Activated CD8-positive, alpha-beta memory T cell treated with anti-CD3 and anti-CD28 coated beads for 36 hours (primary cell): ENCODE measurements at regions not wholly inside any gene's neighbourhood (a gene's known extent, or its start where the extent isn't known, plus 50 kb on each side); places are given as distances from the start of the nearest gene placed in this dataset.

Source experiments
- CTCF ChIA-PET: fragments of 350-600 bp; sonication (Branson Sonifier 250); formaldehyde crosslinking; loops from one replicate; lab custom pipeline; 2021; ENCODE audit warnings: antibody characterized with exemption; lab: Charles Lee
- POLR2A ChIA-PET: fragments of 350-600 bp; sonication (Branson Sonifier 250); formaldehyde crosslinking; loops from one replicate; lab custom pipeline; 2021; ENCODE audit warnings: antibody characterized with exemption; lab: Charles Lee

- CTCF ChIA-PET: no interaction called here
- POLR2A ChIA-PET: no interaction called here
Measured at GRCh38 chr2:239793836-239794235, 231.3 kb downstream of the NDUFA10 start.

- ChIA-PET POLR2A (no interaction called here), CTCF (no interaction called here)
Measured at GRCh38 chr2:239793086-239793485, 232.1 kb downstream of the NDUFA10 start.

GRCh38 chr2:239792405-239793084 is 232.6 kb downstream of the NDUFA10 start:
- ChIA-PET POLR2A (no interaction called here), CTCF (no interaction called here)

GRCh38 chr2:239791526-239792404 is 233.4 kb downstream of the NDUFA10 start:
- POLR2A ChIA-PET: no interaction called here
- CTCF ChIA-PET: no interaction called here

- ChIA-PET CTCF (no interaction called here), POLR2A (no interaction called here)
Measured at GRCh38 chr2:239790721-239791120, 234.4 kb downstream of the NDUFA10 start.

- ChIA-PET POLR2A (no interaction called here), CTCF (no interaction called here)
Measured at GRCh38 chr2:239790313-239790712, 234.8 kb downstream of the NDUFA10 start.

- ChIA-PET CTCF (no interaction called here), POLR2A (no interaction called here)
Measured at GRCh38 chr2:239789711-239790110, 235.4 kb downstream of the NDUFA10 start.

GRCh38 chr2:239788576-239789098 is 236.5 kb downstream of the NDUFA10 start:
- CTCF ChIA-PET: no interaction called here
- POLR2A ChIA-PET: no interaction called here

GRCh38 chr2:239787538-239788050 is 237.5 kb downstream of the NDUFA10 start:
- CTCF ChIA-PET: no interaction called here
- POLR2A ChIA-PET: no interaction called here

GRCh38 chr2:239786791-239787190 is 238.4 kb downstream of the NDUFA10 start:
- ChIA-PET CTCF (no interaction called here), POLR2A (no interaction called here)

GRCh38 chr2:239781454-239781853 is 243.7 kb downstream of the NDUFA10 start:
- CTCF ChIA-PET: no interaction called here
- POLR2A ChIA-PET: no interaction called here

- POLR2A ChIA-PET: no interaction called here
- CTCF ChIA-PET: no interaction called here
Measured at GRCh38 chr2:239780236-239780994, 244.7 kb downstream of the NDUFA10 start.

GRCh38 chr2:239779584-239779983 is 245.6 kb downstream of the NDUFA10 start:
- CTCF ChIA-PET: no interaction called here

GRCh38 chr2:239778861-239779558 is 246.1 kb downstream of the NDUFA10 start:
- ChIA-PET POLR2A (no interaction called here), CTCF (no interaction called here)

More at GRCh38 chr2:239779584-239779983, 245.6 kb downstream of the NDUFA10 start:
- POLR2A ChIA-PET: no interaction called here

- ChIA-PET POLR2A (no interaction called here), CTCF (no interaction called here)
Measured at GRCh38 chr2:239778042-239778851, 246.9 kb downstream of the NDUFA10 start.

GRCh38 chr2:239777219-239777618 is 247.9 kb downstream of the NDUFA10 start:
- CTCF ChIA-PET: no interaction called here
- POLR2A ChIA-PET: no interaction called here

GRCh38 chr2:239776436-239777005 is 248.6 kb downstream of the NDUFA10 start:
- ChIA-PET CTCF (no interaction called here), POLR2A (no interaction called here)
